HG03135 (cell line): ENCODE measurements at regions not wholly inside any gene's neighbourhood (a gene's known extent, or its start where the extent isn't known, plus 50 kb on each side); places are given as distances from the start of the nearest gene placed in this dataset.

Experiments used
- ATAC-seq: cut with Tn5 transposase; IDR thresholded peaks from one replicate; pipeline ENCODE4 v1.9.1; 2021; ENCODE audit warnings: mild to moderate bottlenecking, moderate library complexity; ENCODE audit not compliant: unreplicated experiment

DNA sequence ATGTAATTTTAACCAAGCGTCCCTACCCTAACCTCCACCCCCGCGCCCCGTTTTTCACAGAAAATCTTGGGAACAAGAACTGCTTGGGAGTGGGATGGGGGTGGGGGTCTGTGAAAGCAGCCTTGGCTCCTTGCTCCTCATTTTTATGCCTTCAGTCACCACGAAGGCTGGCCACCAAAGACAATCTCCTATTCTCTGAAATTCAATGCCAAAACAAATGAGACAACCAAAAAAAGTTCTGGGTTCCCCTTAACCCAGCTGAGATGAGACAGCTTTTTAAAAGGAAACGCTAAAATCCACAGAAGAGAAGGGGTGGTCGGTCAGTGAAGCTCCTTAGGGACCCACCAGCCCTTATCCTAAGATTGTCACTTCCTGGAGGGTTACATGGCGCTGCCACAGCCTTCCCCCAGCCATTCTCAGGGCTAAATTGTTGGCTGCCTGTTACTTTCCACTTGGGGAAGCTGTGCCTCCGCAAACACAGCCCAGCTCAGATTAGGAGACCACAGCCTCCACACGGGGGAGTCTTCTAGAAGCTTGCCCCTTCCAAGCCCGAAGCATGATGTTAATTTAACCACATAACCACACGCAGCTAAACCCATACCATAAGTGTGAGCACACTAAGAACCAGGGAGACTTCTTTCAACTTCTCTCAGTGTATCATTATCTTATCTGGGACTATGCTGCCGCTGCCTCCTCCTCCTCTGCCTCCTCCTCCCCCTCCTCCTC lies 136.3 kb downstream of the FOXD1 start:
- ATAC-seq = no peak

DNA sequence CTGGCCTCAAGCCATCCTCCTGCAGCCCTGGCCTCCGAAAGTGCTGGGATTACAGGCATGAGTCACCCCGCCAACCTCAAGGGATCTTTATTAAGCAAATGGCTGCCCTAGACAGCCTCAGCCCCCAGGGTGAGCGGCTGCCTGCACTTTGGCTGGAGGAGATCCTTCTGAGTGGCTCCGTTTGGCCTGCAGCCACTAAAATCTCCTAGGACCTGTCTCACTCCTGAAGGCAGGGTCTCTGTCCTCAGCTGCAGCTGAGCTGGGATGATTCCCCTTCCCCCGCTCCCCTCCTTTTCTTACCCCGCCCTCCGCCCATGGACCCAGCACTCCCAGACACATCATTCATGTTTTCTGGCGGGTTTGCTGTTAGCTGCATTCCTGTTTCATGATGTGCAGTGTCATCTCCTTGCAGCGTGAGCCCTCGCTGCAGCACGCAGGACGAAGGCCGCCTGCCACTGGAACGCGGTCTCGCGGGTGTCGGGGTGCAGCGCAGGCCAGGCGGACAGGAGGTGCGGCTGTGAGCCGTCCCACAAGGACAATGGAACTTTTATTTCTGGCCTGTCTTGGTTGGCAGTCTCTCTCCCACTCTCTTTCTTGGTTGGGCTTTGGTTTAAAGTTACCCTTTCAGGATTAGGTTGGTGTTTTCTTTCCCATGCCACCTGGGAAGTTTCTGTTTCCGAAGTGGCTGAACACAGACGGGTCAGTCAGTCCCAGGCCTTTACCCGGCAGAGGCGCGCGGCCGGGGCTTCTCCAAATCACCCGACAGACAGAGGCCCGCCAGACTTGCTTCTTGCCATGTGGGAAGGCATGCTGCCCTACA lies 137.1 kb downstream of the FOXD1 start:
- ATAC-seq = no peak

DNA sequence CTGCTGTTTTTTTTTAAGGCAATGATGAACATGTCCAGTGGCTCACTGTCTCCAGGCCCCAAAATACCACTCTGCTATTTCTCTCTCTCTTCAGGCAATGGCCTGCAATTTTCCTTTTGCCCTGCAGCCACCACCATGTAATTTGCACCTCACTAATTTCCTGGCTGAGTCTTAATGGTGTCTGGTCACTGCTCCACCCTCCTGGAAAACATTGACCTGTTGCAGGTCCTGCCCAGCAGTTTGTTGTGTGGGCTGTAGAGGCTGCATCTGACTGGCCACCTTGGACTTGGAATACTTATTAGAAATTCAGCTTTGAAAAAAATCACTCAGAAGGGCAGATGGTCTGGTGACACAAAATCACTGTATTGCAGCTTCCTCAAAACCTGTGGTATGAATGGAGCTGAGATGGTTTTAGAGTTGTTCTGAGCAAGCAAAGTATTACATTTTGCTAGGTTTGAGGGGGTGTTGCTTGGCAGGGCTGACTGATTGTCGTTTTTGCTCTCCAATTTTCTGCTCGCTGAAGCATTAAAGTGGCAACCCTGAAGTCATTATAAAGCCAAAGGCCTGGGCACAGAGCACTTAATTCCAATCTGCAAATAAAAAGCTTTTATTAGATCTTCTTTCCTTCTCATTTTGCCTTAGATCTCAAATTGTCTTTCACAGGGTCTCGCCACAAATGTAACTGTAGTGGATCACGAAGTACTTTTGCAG lies 134.8 kb downstream of the TMEM174 start:
- ATAC-seq = no peak

DNA sequence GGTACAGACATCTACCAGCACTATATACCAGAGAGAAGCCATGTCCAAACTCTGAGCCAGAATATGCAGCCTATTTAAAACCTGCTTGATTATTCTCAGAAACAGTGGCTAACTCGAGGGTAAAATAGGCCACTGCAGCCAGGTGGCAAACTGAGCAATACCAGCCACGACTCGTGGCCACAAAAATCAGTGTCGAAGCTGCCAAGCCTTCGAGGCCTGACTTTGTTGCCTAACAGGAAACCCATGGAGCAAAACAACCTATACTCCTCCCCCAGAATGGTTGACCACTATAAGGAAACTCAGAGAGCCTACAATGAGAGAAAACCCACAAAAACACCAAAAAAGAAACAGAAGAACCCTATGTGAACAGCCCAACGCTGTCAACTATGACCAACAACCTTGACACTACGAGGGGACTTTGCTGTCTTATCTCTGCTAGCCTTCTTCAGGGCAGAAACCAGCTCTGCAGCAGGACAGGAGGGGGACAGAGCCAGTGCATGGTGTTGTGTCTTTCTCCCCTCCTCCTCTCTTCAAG lies 133.8 kb downstream of the TMEM174 start:
- no peak for ATAC-seq

DNA sequence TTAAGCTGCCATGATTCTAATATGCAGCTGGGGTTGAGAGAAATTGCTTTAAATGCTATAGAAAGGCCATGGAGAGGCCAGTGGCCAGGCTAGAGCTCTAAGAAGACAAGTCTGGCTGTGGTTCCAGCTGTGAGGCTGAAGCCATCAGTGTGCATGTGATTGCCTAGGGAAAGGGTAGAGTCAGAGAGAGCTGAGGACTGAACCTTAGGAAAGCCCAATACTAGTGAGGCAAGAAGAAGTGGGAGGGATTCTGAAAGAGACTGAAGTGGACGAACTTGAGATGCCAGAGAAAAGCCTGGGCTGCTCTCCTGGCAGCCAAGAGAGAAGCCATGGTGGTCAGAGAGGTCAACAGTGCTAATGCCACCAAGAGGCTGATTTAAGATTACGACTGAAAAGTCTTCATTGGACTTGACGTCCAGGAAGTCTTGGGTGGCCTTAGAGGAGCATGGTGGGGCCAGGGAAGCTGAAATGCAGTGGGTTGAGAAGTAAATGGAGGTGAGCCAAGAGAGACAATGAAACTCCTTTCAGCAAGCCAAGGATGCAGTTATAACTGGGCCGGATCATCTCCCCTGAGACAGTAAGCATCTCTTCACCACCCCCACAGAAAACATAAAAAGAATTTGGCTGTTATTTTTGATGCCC lies 133.2 kb downstream of the TMEM174 start:
- no peak for ATAC-seq

DNA sequence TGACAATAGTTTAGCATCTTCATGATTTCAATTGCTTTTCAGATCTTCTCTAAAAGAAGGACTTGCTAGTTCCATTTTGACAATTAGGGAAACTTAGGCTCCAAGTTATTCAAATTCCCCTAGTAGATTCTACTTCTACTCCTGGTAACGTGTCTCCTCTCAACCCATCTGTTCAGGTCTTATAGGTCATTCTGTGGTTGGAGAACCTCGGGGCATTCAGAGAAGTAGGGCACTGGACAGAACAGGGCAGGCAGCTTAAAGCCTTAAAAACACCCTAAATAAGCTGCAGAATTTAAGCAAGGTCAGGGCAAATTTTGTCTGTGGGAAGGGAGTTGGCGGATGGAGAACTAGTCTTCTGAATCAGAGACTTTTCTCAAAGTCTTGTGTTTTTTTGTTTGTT lies 132.4 kb downstream of the TMEM174 start:
- ATAC-seq = no peak

DNA sequence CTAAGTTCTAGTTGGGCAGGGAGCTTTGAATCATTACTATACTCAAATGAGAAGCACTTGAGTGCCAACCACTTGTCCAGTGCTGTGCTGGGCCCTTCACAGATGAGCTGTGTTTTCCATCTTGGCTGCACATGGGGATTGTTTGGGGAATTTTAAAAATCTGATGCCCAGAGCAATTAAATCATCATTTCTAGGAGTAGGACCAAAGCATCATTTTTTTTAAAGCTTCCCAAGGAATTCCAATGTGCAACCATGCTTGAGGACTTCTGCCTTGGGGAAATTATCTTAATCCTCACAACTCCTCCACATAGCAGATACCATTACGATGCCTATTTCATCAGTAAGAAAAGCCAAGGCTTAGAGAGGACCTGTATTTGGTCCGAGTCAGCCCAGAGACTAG lies 131.4 kb downstream of the TMEM174 start:
- no peak for ATAC-seq

DNA sequence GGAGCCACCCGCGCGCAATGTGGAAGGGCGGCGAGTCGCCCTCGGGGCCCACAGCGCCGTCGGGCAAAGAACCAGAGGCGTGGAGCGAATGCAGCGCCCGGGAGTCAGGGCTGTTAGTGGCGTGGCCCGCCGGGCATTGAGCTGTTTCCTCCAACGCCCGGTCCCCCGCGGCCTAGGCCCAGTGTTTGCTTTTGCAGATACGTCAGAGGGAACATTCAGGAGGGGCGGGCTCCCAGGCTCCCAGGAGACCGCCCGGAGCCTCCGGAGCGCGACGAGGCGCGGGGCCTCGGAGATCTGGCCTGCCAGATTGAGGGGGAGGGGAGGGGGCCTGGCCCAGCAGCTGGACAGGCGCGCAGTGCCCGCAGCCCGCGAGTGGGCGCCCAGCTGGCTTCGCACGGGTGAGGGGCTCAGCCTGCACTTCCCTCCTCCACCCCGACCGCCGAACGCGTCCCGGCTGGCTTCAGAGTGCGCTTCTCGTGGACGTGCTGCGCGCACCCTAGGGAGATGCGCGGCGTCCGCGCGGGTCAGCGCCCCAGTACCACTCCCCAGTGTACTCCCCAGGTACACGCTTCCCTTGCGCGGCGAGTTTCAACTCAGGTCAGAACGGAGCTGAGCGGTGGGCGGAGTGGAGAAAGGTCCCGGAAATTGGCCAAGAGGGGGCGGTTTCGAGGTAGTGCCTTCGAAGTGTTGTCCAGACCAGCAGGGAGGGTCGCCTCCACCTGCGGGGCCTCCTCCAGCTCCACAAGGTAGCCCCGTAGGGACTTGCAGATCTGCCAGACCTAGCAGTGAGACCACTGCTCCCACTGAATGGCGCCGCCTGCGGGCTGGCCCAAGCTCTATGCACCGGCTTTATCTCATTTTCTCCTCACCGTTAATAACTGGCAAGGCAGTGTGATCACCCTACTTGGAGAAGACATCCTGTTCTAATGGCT lies 130.4 kb downstream of the TMEM174 start:
- no peak for ATAC-seq

DNA sequence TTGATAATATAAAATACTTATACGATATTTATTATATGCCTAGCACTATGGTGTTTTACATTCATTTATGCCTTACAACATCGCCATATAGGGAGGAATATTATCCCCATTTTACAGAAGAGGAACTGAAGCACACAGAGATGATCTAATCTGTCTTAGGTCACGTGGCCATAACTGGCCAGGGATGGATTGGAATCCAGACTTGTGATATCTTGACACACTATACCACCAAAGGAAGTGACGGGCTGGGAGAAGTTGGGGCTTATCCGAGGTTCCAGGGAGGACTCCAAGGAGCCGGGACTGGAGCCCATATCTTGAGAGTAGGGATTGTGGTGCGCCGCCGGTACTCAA lies 129.8 kb downstream of the TMEM174 start:
- no peak for ATAC-seq

DNA sequence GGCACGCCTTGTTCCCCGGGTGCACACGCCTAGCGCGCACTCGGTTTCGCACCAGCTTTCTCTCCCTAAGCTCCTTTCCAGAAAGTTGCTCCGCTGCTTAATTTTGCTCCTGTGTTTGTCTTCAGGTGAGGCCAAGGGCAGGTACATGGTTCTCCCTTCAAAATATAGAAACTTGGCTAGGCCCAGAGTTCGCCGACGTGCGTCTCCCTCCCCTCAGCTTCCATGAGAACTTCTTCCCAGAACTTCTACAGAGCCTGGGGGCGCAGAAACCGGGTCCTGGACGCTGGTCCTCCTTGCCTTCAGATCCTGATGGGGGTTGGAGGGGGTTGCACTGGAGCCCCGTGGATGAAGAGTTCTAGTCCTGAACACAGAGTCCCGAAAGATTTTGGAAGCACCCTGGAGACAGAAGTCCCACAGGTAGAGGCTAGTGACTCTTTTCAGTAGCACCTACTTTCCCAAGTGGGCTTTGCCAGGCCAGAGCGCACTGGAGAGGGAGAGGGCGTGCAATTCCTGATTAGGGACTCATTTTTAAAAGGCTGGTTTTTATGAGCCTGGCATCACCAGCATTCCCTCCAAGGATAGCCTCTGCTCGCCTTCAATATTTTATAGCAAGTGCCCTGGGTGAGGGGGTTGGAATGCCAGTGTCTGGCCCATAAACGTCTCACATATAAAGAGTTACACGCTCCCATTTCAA lies 128.4 kb downstream of the TMEM174 start:
- ATAC-seq = no peak

DNA sequence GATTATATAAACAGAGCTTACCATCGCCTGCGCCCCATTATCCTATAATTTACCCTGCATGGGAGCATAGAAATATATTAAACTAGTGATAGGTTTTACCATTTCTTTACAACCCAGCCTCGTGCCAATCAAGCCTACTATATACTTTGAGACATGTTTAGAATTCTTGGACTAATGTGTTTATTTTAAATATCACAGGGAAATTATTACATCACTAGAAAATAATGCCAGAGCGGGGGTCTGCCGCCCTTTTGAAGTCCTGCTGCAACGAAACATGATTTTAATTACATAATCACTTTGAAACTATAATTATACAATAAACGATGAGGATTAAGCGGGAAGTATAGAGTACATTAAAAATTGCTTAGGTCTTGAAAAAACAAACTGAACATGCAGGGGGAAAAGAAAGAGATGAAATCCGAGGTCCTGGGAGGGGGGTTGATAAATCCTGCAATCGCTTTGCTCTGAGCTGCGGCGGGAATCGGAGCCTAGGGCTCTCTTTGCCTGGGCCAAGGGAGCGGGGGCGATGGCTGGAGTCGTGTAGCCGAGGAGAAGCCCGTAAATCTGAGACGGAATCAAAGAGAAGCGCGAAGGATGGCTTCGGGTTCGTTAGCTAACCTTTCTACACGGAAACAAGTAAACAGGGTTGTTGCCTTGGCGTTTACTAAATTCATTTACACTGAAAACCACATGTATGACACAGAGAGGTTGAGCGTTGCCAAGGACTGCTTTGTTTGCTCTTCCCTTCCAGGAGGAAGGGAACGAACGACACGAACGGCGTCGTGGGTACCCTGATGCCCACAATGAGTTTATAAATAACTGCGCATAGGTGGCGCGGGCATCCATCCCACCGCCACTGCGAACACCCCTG lies 127.6 kb downstream of the TMEM174 start:
- ATAC-seq = no peak

DNA sequence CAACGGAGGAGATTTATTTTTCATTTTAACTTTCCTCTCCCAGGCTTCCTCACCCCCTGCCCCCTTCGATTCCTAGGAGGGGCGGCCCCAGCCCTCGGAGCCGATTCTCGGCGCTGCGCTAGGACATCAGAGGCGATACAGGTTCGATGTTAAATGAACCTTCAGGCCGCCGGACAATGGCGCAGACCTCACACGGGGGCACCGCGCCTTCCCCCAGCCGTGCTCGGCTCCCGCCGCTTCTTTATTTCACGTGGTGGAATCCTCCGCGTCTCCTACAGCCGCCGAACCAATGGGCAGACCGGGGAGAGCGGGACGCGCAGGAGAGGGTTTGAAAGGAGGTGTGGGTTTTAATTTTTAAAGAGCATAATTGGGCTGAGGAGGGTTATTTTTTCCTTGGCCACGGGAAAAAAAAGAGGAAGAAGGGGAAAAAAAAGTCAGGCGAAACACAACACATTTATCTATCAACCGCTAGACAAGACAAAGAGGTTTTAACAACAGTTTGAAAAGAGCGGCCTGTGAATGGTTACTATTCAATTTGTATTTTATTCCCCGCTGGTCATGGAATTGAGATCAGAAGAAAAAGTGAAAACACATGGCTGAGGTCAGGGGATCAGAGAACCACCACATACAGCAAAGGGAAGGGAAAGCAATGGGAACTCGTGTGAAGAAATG lies 126.8 kb downstream of the TMEM174 start:
- no peak for ATAC-seq

DNA sequence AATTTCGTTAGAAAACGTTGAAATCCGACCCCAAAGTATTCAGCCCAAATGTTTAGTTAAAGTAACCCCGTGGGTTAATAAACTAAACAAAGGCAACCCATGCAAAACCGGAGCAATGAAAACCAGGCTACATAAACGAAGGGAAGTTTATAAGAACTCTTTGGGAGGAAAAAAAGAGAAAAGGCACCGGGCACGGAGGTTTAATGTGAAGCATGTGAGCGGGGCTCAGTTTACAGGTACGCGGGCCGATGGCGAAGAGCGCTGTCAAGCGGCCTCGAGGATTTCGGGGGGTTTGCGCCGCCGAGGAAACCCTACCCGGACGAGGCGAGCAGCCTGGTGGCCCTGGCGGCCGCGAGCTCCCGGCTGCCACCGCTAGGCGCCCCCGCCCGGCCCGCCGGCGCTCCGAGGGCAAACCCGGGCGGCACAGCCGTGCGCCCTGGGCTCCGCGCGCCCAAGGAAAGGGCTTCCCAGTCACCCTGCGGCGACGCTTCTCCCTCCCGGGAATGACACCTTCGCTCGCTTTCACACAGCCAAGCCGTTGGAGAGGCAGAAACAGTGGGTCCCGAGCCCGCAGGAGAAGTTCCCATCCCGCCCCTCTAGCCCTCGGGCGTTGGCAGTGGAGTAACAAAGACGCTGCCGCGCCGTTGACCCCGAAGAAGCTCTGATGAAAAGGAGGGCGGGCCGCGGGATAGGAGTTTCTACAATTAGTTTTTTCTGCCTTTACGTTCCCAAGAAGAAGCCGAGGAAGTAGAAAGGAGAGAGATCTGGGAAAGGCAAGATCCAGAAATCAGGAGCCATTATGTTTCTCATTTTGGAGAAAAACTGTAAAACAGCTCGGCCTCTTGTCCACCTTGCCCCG lies 126.0 kb downstream of the TMEM174 start:
- no peak for ATAC-seq

DNA sequence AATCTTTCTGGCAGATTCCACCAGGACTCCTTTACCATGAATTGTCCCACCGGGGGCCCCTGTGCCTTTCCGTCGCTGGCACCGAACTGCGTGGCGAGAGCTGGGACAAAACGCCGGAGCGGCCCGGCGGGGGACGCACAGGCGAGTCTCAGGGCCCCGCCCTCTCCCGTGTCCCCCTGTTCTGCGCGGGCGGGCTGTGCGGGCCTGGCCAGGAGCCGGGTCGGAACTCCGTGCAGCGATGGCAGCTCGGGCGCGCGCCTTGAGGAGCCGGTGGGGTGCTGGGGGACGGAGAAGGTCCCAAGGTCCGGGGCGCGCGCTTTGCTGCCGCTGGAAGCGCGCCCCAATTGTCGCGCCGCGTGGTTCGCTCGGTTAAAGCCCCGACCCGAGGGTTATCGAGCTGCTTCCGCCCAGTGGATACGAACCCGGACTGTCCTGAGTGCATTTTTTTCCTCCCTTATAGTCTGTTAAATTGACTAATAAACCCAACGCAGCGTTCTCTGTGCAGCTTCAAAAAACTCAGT lies 125.3 kb downstream of the TMEM174 start:
- ATAC-seq = no peak

DNA sequence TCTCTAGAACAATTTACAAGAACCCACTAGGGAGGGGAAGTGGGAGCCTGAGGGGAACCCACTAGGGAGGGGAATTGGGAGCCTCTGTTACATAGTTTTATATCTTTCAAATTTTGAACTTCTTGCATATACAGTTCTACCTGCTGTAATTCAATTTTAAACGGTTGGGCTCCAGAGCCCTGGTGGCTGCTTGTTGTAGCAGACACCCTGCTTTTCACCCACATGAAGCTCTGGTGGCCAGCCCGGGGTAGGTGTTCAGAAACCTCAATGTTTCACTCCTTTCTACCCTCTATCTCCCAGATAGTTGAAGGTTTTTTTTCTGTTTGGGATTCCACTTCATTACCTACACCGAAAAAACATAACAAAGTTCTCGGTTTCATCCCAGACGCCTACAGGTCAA lies 124.4 kb downstream of the TMEM174 start:
- no peak for ATAC-seq

DNA sequence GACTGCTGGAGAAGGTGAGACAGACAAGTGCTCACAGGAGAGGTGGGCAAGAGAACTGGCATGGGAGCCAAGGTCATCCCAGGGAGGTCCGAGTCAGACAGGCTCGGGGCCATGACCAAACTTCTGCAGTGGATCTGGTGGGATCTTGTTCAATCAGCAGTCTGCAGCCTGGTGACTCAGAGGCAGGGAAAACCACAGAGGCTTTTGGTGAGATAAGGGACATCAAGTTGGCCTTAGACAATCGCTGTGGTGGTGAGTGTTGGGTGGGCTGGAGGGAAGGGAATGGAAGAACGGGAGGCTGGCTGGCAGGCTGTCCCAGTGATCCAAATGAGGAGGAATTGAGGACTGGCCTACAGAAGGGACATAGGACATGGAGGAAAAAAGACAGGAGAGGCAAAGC lies 123.8 kb downstream of the TMEM174 start:
- ATAC-seq = no peak

DNA sequence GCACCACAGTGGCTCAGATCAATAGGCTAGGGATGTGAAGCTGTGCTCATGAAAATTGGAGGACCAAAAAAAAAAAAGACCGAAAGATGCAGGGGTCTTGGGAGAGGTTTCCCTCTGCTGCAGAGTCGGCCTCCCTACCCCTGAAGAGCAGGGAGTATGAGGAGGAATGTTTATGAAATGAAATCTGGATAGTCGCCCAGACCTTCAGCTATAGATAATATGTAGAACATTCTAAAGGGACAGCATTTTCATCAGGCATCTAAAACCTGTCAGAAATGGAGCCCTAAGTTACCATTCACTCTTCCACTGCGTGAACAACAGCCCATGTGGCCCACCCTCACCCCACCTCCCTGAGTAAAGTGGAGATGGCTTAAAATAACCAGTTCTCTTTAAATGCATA lies 122.9 kb downstream of the TMEM174 start:
- ATAC-seq = no peak
